GM12878 (cell line): ENCODE measurements at regions not wholly inside any gene's neighbourhood (a gene's known extent, or its start where the extent isn't known, plus 50 kb on each side); places are given as distances from the start of the nearest gene placed in this dataset.

Experiments
- ATAC-seq: fragments of 200-7000 bp; cut with Tn5 transposase; 3 replicates; pipeline ENCODE4 v1.9.1; 2020; ENCODE audit warnings: mild to moderate bottlenecking, moderate library complexity
- BruUV-seq: library from RNA; stranded (reverse); fragments of 400-500 nt; replicated peaks from 2 replicates; lab custom pipeline; 2021; lab: Mats Ljungman, UMichigan
- CTCF ChIA-PET: fragments of 300-600 bp; sonication (Branson Sonifier 250); formaldehyde crosslinking; extraction: SDS; loops from one replicate; lab custom pipeline; 2021; ENCODE audit warnings: inconsistent platforms; lab: Yijun Ruan, JAX
- POLR2A ChIA-PET: fragments of 350-600 bp; formaldehyde crosslinking; extraction: SDS; loops from one replicate; lab custom pipeline; 2021; ENCODE audit warnings: inconsistent platforms; lab: Charles Lee
- RAD21 ChIA-PET: fragments of 300-600 bp; sonication (Branson Sonifier 250); formaldehyde crosslinking; loops from one replicate; lab custom pipeline; 2023; ENCODE audit warnings: antibody characterized with exemption; ENCODE audit not compliant: unreplicated experiment; lab: Charles Lee
- SMC1A ChIA-PET: fragments of 300-600 bp; sonication (Branson Sonifier 250); formaldehyde crosslinking; loops from one replicate; lab custom pipeline; 2023; ENCODE audit not compliant: unreplicated experiment, uncharacterized antibody; lab: Charles Lee
- DNase-seq: peaks from one replicate; pipeline ENCODE4 v3.0.0-alpha.2; 2011; ENCODE audit warnings: low read depth, low spot score
- FAIRE-seq: peaks from 3 replicates; lab custom pipeline; 2011; peaks lifted over from hg19 to GRCh38; lab: Jason Lieb, UNC
- H2AFZ ChIP-seq: 2 replicates; pipeline ENCODE4 v1.6.0; 2011; ENCODE audit warnings: low read depth, low read length, control low read depth; ENCODE audit not compliant: control insufficient read depth
- H3K27ac ChIP-seq: 2 replicates; pipeline ENCODE4 v1.5.1; 2011; ENCODE audit warnings: control low read depth; ENCODE audit not compliant: control insufficient read depth, insufficient read depth
- H3K27me3 ChIP-seq, 2 experiments: replicated peaks in 1 of 2; 2 replicates each; pipeline versions ENCODE4 v1.6.0 to v1.6.1; 2011; ENCODE audit warnings: low read length in 1 of 2; ENCODE audit not compliant: control insufficient read depth in 2 of 2, insufficient read depth in 2 of 2
- H3K36me3 ChIP-seq, 2 experiments: 2 replicates each; pipeline ENCODE4 v1.5.1; 2011; ENCODE audit warnings: low read length in 1 of 2; ENCODE audit not compliant: control insufficient read depth in 2 of 2, insufficient read depth in 2 of 2
- H3K4me1 ChIP-seq: 2 replicates; pipeline ENCODE4 v1.6.1; 2011; ENCODE audit warnings: mild to moderate bottlenecking, low read length, moderate library complexity, mixed read lengths; ENCODE audit not compliant: control insufficient read depth, insufficient read depth
- H3K4me2 ChIP-seq: 2 replicates; pipeline ENCODE4 v1.6.0; 2011; ENCODE audit warnings: control low read depth; ENCODE audit not compliant: control insufficient read depth, insufficient read depth
- H3K4me3 ChIP-seq: fragments of 200-600 bp; sonication (generic); 2 replicates; pipeline ENCODE4 v1.5.1; 2016
- H3K79me2 ChIP-seq: 2 replicates; pipeline ENCODE4 v1.6.0; 2011; ENCODE audit warnings: low read length; ENCODE audit not compliant: control insufficient read depth, insufficient read depth
- H3K9ac ChIP-seq: 2 replicates; pipeline ENCODE4 v1.8.0; 2011; ENCODE audit warnings: low read length, control low read depth, mixed read lengths; ENCODE audit not compliant: control insufficient read depth, insufficient read depth
- H3K9me3 ChIP-seq: replicated peaks from 3 replicates; pipeline ENCODE4 v1.5.1; 2011; ENCODE audit warnings: mild to moderate bottlenecking, low read length; ENCODE audit not compliant: control insufficient read depth, insufficient read depth
- H4K20me1 ChIP-seq: 2 replicates; pipeline ENCODE4 v1.6.0; 2011; ENCODE audit not compliant: control insufficient read depth, insufficient read depth
- BCL11A ChIP-seq: IDR thresholded peaks from 2 replicates; pipeline ENCODE4 v1.6.1; 2011; ENCODE audit warnings: low read depth, low read length
- BHLHE40 ChIP-seq, 2 experiments: fragments of 450-650 bp in 1 of 2; IDR thresholded peaks; 2 replicates each; pipeline ENCODE4 v1.6.1; 2011 to 2017; ENCODE audit warnings: low read depth in 2 of 2, borderline replicate concordance in 1 of 2, improper control_type of control experiment in 1 of 2, low read length in 1 of 2, mild to moderate bottlenecking in 1 of 2
- CHD4 ChIP-seq: fragments of 200-600 bp; sonication (generic); IDR thresholded peaks from 2 replicates; pipeline ENCODE4 v1.6.1; 2016; ENCODE audit warnings: mild to moderate bottlenecking
- NBN ChIP-seq: fragments of 450-650 bp; IDR thresholded peaks from 2 replicates; pipeline ENCODE4 v1.6.1; 2016
- RAD51 ChIP-seq: fragments of 450-650 bp; IDR thresholded peaks from 2 replicates; pipeline ENCODE4 v1.6.1; 2016; ENCODE audit warnings: moderate library complexity, mild to moderate bottlenecking, inconsistent platforms
- RBBP5 ChIP-seq: fragments of 200-600 bp; sonication (generic); conservative IDR thresholded peaks from 2 replicates; pipeline ENCODE4 v1.6.1; 2016
- SMAD1 ChIP-seq: fragments of 450-650 bp; IDR thresholded peaks from 2 replicates; pipeline ENCODE4 v1.6.1; 2018; ENCODE audit warnings: mild to moderate bottlenecking, low read depth; ENCODE audit not compliant: partially characterized antibody
- SUPT20H ChIP-seq: IDR thresholded peaks from 2 replicates; pipeline ENCODE4 v1.6.1; 2011; ENCODE audit warnings: low read depth, mild to moderate bottlenecking, low read length, moderate library complexity, borderline replicate concordance; ENCODE audit not compliant: control insufficient read depth
- TCF12 ChIP-seq: IDR thresholded peaks from 2 replicates; pipeline ENCODE4 v1.6.1; 2011; ENCODE audit warnings: low read depth, mild to moderate bottlenecking, low read length
- ZNF384 ChIP-seq: IDR thresholded peaks from 2 replicates; pipeline ENCODE4 v1.6.1; 2012; ENCODE audit warnings: low read depth, mild to moderate bottlenecking, low read length, improper control_type of control experiment, borderline replicate concordance
- WGBS: methylation state at CpG from one replicate; pipeline ENCODE4 v1.1.6; 2016; ENCODE audit warnings: low lambda C conversion rate; ENCODE audit not compliant: insufficient replicate concordance, insufficient coverage; ENCODE audit errors: missing lambda C conversion rate; 5-methylcytosine and 5-hydroxymethylcytosine counted together
- in situ Hi-C: fragments of 300-500 bp; cut with MboI; formaldehyde crosslinking; loops from 9 replicates; pipeline ENCODE4 v1.14.3; 2018; ENCODE audit warnings: mixed read lengths
- intact Hi-C: fragments of 100-400 bp; cut with micrococcal nuclease; formaldehyde crosslinking; loops from one replicate; pipeline ENCODE4 v1.14.2; 2022; ENCODE audit not compliant: unreplicated experiment
- TF ChIP-seq, protein P1 (sequence below): fragments of 450-650 bp; IDR thresholded peaks from 2 replicates; pipeline ENCODE4 v1.6.1; 2016; ENCODE audit warnings: mild to moderate bottlenecking, moderate library complexity, borderline replicate concordance
- TF ChIP-seq, protein P2 (sequence below): fragments of 450-650 bp; formaldehyde crosslinking; IDR thresholded peaks from 2 replicates; pipeline ENCODE4 v1.4.0; 2022; ENCODE audit warnings: mild to moderate bottlenecking, moderate library complexity
- TF ChIP-seq, protein P3 (sequence below): IDR thresholded peaks from 2 replicates; pipeline ENCODE4 v1.6.1; 2012; ENCODE audit warnings: low read depth, low read length, improper control_type of control experiment

DNA sequence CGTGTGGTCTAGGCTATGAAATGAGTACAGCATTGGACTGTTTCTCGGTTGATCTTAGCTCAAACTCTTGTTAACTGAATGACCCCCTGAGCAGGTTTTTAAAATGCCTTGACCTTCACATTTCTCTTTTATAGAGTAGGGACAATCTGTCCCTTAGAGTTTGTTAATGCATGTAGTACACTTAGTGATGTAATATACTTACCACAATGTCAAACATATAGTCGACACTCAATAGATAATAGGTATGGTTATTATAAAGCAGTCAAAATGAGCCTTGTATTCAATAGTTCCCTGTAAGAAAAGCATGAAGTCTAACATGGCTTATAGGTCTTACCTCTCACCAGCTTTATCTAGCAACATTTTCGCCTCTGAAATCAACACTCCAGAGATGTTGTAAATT, 161.0 kb upstream of the RUNX1 start (continued):
- TF ChIP-seq, protein P1, sequence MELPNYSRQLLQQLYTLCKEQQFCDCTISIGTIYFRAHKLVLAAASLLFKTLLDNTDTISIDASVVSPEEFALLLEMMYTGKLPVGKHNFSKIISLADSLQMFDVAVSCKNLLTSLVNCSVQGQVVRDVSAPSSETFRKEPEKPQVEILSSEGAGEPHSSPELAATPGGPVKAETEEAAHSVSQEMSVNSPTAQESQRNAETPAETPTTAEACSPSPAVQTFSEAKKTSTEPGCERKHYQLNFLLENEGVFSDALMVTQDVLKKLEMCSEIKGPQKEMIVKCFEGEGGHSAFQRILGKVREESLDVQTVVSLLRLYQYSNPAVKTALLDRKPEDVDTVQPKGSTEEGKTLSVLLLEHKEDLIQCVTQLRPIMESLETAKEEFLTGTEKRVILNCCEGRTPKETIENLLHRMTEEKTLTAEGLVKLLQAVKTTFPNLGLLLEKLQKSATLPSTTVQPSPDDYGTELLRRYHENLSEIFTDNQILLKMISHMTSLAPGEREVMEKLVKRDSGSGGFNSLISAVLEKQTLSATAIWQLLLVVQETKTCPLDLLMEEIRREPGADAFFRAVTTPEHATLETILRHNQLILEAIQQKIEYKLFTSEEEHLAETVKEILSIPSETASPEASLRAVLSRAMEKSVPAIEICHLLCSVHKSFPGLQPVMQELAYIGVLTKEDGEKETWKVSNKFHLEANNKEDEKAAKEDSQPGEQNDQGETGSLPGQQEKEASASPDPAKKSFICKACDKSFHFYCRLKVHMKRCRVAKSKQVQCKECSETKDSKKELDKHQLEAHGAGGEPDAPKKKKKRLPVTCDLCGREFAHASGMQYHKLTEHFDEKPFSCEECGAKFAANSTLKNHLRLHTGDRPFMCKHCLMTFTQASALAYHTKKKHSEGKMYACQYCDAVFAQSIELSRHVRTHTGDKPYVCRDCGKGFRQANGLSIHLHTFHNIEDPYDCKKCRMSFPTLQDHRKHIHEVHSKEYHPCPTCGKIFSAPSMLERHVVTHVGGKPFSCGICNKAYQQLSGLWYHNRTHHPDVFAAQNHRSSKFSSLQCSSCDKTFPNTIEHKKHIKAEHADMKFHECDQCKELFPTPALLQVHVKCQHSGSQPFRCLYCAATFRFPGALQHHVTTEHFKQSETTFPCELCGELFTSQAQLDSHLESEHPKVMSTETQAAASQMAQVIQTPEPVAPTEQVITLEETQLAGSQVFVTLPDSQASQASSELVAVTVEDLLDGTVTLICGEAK = no peak
- TF ChIP-seq SMAD1 (no peak), BHLHE40 (IDR thresholded peaks at IDR 0.05; ENCODE audit: borderline replicate concordance in 1 of 2, low read depth in 2 of 2, low read length in 1 of 2) (no peak), RBBP5 (no peak), SUPT20H (no peak), RAD51 (no peak), CHD4 (no peak), TCF12 (no peak)

DNA sequence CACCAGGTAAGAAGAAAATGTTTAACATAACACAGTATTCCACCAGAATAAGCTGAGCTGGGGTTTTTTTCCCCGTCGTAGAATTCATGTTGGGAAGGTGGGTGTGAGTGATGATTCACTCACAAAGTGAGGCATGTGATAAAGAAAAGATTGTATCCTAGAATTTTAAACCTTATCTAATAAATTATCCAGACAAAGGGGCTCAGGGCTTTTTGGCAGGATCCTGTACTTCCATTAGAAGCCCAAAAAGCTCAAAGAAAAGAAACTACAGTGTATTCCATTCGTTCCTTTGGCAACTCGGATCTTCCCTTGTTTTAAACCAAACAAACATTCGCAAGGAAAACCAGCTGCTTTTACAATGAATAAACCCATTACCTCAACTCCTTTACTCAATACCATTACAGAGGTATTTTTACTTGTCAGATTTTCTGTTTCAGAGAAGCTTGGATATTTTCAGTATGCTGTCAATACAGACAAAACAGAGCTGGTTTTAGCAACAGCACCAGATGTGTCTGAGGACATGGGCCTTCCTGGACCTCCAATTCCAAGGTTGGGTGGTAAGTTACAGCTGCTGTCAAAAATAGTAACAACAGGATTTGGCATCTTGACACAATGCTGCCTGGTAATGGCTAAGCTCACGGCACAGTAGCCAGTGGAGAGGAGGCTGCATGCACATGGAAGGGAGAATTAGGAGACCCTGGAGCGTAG, 159.9 kb upstream of the RUNX1 start:
- RAD21 ChIA-PET = no interaction called here
- BruUV-seq = no TSS peak

More for the DNA sequence above, 159.9 kb upstream of the RUNX1 start:
- H3K79me2 ChIP-seq = no peaks in the 10 kb centered on the region
- no peak overlapping the region for H2AFZ ChIP-seq
- TF ChIP-seq ZNF384 (no peak), SMAD1 (no peak), TCF12 (no peak), NBN (no peak), BCL11A (no peak), BHLHE40 (IDR thresholded peaks at IDR 0.05; ENCODE audit: borderline replicate concordance in 1 of 2, low read depth in 2 of 2, low read length in 1 of 2) (no peak), CHD4 (no peak)
- TF ChIP-seq, protein P2, sequence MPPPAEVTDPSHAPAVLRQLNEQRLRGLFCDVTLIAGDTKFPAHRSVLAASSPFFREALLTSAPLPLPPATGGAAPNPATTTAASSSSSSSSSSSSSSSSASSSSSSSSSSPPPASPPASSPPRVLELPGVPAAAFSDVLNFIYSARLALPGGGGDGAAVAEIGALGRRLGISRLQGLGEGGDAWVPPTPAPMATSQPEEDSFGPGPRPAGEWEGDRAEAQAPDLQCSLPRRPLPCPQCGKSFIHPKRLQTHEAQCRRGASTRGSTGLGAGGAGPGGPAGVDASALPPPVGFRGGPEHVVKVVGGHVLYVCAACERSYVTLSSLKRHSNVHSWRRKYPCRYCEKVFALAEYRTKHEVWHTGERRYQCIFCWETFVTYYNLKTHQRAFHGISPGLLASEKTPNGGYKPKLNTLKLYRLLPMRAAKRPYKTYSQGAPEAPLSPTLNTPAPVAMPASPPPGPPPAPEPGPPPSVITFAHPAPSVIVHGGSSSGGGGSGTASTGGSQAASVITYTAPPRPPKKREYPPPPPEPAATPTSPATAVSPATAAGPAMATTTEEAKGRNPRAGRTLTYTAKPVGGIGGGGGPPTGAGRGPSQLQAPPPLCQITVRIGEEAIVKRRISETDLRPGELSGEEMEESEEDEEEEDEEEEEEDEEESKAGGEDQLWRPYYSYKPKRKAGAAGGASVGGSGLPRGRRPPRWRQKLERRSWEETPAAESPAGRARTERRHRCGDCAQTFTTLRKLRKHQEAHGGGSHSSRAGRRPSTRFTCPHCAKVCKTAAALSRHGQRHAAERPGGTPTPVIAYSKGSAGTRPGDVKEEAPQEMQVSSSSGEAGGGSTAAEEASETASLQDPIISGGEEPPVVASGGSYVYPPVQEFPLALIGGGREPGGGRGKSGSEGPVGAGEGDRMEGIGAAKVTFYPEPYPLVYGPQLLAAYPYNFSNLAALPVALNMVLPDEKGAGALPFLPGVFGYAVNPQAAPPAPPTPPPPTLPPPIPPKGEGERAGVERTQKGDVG (CRISPR knock-in tag) = no peak
- TF ChIP-seq, protein P3, sequence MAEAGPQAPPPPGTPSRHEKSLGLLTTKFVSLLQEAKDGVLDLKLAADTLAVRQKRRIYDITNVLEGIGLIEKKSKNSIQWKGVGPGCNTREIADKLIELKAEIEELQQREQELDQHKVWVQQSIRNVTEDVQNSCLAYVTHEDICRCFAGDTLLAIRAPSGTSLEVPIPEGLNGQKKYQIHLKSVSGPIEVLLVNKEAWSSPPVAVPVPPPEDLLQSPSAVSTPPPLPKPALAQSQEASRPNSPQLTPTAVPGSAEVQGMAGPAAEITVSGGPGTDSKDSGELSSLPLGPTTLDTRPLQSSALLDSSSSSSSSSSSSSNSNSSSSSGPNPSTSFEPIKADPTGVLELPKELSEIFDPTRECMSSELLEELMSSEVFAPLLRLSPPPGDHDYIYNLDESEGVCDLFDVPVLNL = no peak
- CTCF ChIA-PET = no interaction called here
- 58% methylated on average over 7 of the region's 7 CpGs for WGBS
- no peak overlapping the region for H3K27ac ChIP-seq
- no peaks in the 10 kb centered on the region for H3K36me3 ChIP-seq
- H3K9me3 ChIP-seq = no peaks in the 10 kb centered on the region; the same call in 2 of the 3 replicates
- no peaks in the 10 kb centered on the region for H3K27me3 ChIP-seq
- no peak overlapping the region for H3K4me3 ChIP-seq
- POLR2A ChIA-PET = no interaction called here
- SMC1A ChIA-PET = no interaction called here
- no peak for ATAC-seq
- intact Hi-C loops (no loop called here), in situ Hi-C loops (no loop called here)
- no peak for FAIRE-seq
- no peak for DNase-seq
- H4K20me1 ChIP-seq = no peaks in the 10 kb centered on the region
- H3K4me2 ChIP-seq = no peak overlapping the region
- H3K4me1 ChIP-seq = peaks cover 25% of the 10 kb centered on the region
- H3K9ac ChIP-seq = no peak overlapping the region
